Peyer's patch (tissue), 4 donors: ENCODE measurements at regions not wholly inside any gene's neighbourhood (a gene's known extent, or its start where the extent isn't known, plus 50 kb on each side); places are given as distances from the start of the nearest gene placed in this dataset.

Experiments used
- CTCF ChIP-seq, 6 experiments: fragments of 450-650 bp in 4 of 6; fragments of 200-600 bp in 2 of 6; sonication (generic) in 1 of 6; IDR thresholded peaks; one replicate each; pipeline ENCODE4 v1.5.1; 2017 to 2019; ENCODE audit warnings: antibody characterized with exemption in 6 of 6, mild to moderate bottlenecking in 3 of 6, moderate library complexity in 1 of 6
- POLR2A ChIP-seq, 2 donors: fragments of 450-650 bp; IDR thresholded peaks; one replicate each; pipeline ENCODE4 v1.5.1; 2017; ENCODE audit warnings: antibody characterized with exemption in 2 of 2, mild to moderate bottlenecking in 2 of 2, moderate library complexity in 2 of 2

- no peak for TF ChIP-seq CTCF (IDR thresholded peaks at IDR 0.05)
- no peak for TF ChIP-seq POLR2A (IDR thresholded peaks at IDR 0.05)
These were observed 317.0 kb upstream of the MYT1L start for GRCh38 chr2:2648094-2648493.
